GM21529 (cell line): ENCODE measurements at regions not wholly inside any gene's neighbourhood (a gene's known extent, or its start where the extent isn't known, plus 50 kb on each side); places are given as distances from the start of the nearest gene placed in this dataset.

ENCODE experiments used
- ATAC-seq: cut with Tn5 transposase; IDR thresholded peaks from one replicate; pipeline ENCODE4 v1.9.1; 2021; ENCODE audit not compliant: unreplicated experiment

DNA sequence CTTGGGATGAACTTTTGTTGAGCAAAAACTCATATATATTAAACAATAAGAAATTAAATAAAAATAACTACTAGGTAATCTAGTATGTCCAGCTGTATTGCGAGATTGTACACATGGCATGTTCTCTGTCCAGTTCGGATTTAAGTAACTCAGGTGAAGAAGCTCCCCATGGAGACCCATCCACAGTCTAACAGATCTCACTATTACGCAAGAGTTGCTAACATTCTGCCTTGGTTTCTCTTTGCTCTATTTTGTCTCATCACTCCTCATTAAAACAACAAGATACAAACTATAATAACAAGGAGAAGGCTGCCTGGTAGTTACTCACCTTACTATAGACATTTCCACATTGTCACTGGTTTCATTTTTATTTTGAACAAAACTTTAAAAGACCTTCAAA is 1372.3 kb upstream of the CELF2 start:
- ATAC-seq: no peak

GRCh38 chr10:9645928-9646600 is 1371.6 kb upstream of the CELF2 start:
- no peak for ATAC-seq

GRCh38 chr10:9654261-9654660 is 1363.4 kb upstream of the CELF2 start:
- no peak for ATAC-seq

- no peak for ATAC-seq
Measured at GRCh38 chr10:9656386-9656785, 1361.3 kb upstream of the CELF2 start.

DNA sequence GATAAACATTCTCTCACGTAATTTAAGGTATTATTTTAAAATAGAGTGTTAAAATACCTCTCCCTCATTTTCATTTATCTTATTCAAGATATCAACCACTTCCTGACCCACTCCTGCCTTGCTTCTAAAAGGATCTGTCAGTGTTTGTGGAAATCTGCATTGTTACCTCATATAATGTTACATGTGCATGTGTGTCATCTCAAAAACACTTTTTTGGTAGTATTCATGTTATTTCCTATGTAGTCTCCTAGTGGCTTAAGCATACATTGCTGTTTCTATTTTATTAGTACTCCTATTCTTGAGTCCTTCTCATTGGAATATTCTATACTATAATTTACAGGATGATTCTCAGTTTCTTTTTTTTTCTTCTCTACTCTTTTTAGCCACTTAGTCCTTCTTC is 1360.7 kb upstream of the CELF2 start:
- ATAC-seq: no peak

- ATAC-seq: no peak
Measured at GRCh38 chr10:9657530-9657929, 1360.1 kb upstream of the CELF2 start.

GRCh38 chr10:9668411-9668810 is 1349.3 kb upstream of the CELF2 start:
- ATAC-seq: no peak

- ATAC-seq: no peak
Measured at GRCh38 chr10:9670911-9671310, 1346.8 kb upstream of the CELF2 start.

- no peak for ATAC-seq
Measured at GRCh38 chr10:9681655-9682054, 1336.0 kb upstream of the CELF2 start.

- ATAC-seq: no peak
Measured at GRCh38 chr10:9682802-9683201, 1334.9 kb upstream of the CELF2 start.

DNA sequence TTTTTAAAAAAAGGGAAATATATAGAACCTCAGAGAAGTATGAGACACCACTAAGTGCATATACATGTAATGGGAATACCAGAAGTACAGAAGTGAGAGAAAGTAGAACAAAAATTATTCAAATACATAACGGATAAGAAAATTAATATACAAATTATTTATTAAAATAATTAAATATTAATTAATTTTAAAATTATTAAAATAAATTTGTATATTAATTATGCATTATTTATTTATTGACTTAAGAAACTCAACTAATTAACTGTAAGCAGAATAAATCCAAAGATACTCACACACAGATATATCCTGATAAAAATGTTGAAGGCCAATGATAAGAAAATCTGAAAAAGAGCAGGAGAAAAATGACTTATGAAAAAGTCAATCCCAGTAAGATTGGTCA is 1333.5 kb upstream of the CELF2 start:
- no peak for ATAC-seq

DNA sequence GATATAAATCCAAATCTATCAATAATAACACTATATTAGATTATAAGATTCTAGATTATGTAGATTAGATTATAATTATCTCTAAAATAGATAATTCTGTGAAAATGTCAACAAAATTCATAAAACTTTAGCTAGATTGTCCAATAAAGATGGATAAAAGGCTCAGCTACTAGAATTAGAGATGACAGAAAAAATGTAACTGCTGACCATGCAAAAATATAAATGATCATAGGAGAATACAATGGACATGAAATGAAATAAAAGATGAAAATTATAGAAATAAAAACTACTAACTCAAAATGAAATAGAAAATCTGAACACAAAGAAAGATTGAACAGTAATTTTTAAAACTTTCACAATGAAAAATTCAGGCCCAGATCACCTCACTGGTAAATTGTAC is 1332.1 kb upstream of the CELF2 start:
- ATAC-seq: no peak

GRCh38 chr10:9688711-9689110 is 1329.0 kb upstream of the CELF2 start:
- no peak for ATAC-seq

- ATAC-seq: no peak
Measured at GRCh38 chr10:9707216-9707615, 1310.5 kb upstream of the CELF2 start.

DNA sequence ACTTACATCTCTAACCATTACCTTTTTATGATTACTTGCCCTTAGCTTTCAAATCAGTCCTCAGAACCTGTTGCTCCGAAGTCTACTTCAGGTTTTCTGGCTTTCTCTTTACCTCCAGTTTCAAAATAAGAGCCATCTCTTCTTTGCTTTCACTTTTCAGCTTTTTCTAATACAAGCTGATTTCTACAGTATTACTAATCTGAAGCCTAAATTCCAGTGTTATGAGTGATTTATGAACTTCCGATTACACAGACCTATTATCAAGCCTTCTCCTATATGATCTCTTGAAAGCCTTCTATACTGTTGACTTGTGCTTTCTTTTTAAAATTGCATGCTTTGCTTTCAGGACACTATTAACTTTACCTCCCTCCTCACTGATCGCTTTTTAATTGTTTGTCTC is 1307.8 kb upstream of the CELF2 start:
- no peak for ATAC-seq

DNA sequence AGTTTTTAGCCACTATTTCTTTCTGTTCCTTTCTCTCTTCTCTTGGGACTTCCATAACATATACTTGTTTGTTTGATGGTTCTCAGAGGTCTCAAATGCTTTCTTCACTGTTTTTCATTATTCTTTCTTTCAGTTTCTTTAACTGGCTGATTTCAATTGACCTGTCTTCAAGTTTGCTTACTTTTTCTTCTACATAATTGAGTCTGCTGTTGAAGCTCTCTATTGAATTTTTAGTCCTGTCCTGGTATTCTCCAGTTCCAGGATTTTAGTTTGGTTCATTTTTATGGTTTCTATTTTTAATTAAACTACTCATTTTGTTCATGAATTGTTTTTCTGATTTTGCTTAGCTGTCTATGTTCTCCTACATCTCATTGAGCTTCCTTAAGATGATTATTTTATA is 1305.3 kb upstream of the CELF2 start:
- no peak for ATAC-seq

DNA sequence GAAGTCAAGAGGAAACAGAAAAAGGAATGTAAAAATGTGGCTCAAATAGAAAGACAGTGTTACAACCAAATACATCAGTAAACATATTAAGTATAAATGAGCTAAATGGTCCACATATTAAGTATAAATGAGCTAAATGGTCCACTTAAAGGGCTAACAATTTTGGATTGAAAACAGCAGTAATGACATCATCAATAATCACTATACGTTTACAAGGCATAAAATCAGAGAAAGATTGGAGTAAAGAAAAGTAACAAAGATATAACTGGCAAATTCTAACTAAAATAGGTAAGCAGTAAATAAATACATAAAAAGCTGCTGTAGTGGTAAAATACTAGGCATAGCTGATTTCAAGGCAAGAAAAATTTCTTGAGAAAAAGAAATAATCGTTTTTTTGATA is 1298.4 kb upstream of the CELF2 start:
- ATAC-seq: no peak

- no peak for ATAC-seq
Measured at GRCh38 chr10:9733766-9734165, 1283.9 kb upstream of the CELF2 start.

GRCh38 chr10:9734218-9734617 is 1283.5 kb upstream of the CELF2 start:
- no peak for ATAC-seq

- no peak for ATAC-seq
Measured at GRCh38 chr10:9735731-9736130, 1281.9 kb upstream of the CELF2 start.

- ATAC-seq: no peak
Measured at GRCh38 chr10:9743639-9744038, 1274.0 kb upstream of the CELF2 start.

- ATAC-seq: no peak
Measured at GRCh38 chr10:9745158-9745557, 1272.5 kb upstream of the CELF2 start.

- no peak for ATAC-seq
Measured at GRCh38 chr10:9757176-9757575, 1260.5 kb upstream of the CELF2 start.

GRCh38 chr10:9759596-9759995 is 1258.1 kb upstream of the CELF2 start:
- no peak for ATAC-seq
